Ovary (tissue), 7 donors: ENCODE measurements at regions not wholly inside any gene's neighbourhood (a gene's known extent, or its start where the extent isn't known, plus 50 kb on each side); places are given as distances from the start of the nearest gene placed in this dataset.

ENCODE experiments used
- DNase-seq, 5 donors: peaks; one replicate each; pipeline ENCODE4 v3.0.0-alpha.2; 2019 to 2020
- H3K27ac ChIP-seq, 2 donors: fragments of 200-600 bp; one replicate each; pipeline versions ENCODE4 v1.5.1 to v1.8.0; 2019 to 2022
- H3K27me3 ChIP-seq: fragments of 200-600 bp; one replicate; pipeline ENCODE4 v1.8.0; 2022
- H3K36me3 ChIP-seq: fragments of 200-600 bp; sonication (generic); one replicate; pipeline ENCODE4 v1.5.1; 2019
- H3K4me1 ChIP-seq: one replicate; pipeline ENCODE4 v1.8.1; 2013; ENCODE audit warnings: mild to moderate bottlenecking, moderate library complexity; ENCODE audit not compliant: insufficient read depth
- H3K4me3 ChIP-seq: fragments of 200-600 bp; sonication (generic); one replicate; pipeline ENCODE4 v1.5.1; 2017
- H3K9me3 ChIP-seq, 2 donors: fragments of 200-600 bp in 1 of 2; sonication (generic) in 1 of 2; one replicate each; pipeline versions ENCODE4 v1.5.1 to v1.8.1; 2013 to 2019; ENCODE audit warnings: mild to moderate bottlenecking in 1 of 2, moderate library complexity in 1 of 2
- CTCF ChIP-seq, 3 donors: fragments of 450-650 bp in 2 of 3; fragments of 200-600 bp in 1 of 3; IDR thresholded peaks; one replicate each; pipeline versions ENCODE4 v1.5.1 to v1.8.0; 2016 to 2022; ENCODE audit warnings: antibody characterized with exemption in 3 of 3, mild to moderate bottlenecking in 1 of 3
- EP300 ChIP-seq: sonication (generic); formaldehyde crosslinking; IDR thresholded peaks from one replicate; pipeline ENCODE4 v1.6.1; 2017; ENCODE audit warnings: antibody characterized with exemption
- POLR2A ChIP-seq: fragments of 450-650 bp; IDR thresholded peaks from one replicate; pipeline ENCODE4 v1.6.1; 2017; ENCODE audit warnings: antibody characterized with exemption, mild to moderate bottlenecking, moderate library complexity
- WGBS, 3 donors: extraction: QIAGEN DNeasy Blood & Tissue Kit in 1 of 3; methylation state at CpG; one replicate each; pipeline versions ENCODE4 v1.1.5 to v1.1.7; 2013 to 2017; 5-methylcytosine and 5-hydroxymethylcytosine counted together
- intact Hi-C, 4 donors: fragments of 100-400 bp; cut with DNase I; formaldehyde crosslinking; loops; one replicate each; pipeline versions ENCODE4 v1.11.0 to v1.15.1; 2022 to 2023
- donor health status: DM: no; HTN: no; CAD: no; lungs with moderate emphysema.
- donor health status: DM: no; HTN: no; CAD: no.
- donor health status: Bipolar disorder and iron deficiency.
- donor health status: DM: no; HTN: no; CAD: no.
- donor health status: DM: yes; HTN: yes; CAD: no.

- 60 to 74% (median 64%) methylated on average over 3 of the region's 3 CpGs for WGBS, 3 donors
- Histone ChIP-seq H3K4me1 (peaks cover 8% of the 10 kb centered on the region), H3K9me3 (no peaks in the 10 kb centered on the region), H3K27me3 (no peaks in the 10 kb centered on the region), H3K27ac (no peak overlapping the region), H3K4me3 (no peak overlapping the region), H3K36me3 (no peaks in the 10 kb centered on the region)
- DNase-seq, result no peak
- TF ChIP-seq POLR2A (no peak), CTCF (IDR thresholded peaks at IDR 0.05) (no peak), EP300 (no peak)
- intact Hi-C loops, result loop anchor here in 2 of 4 donors (10.0 kb wide), 2 partner anchors 266 to 366 kb away; partner anchors contain the start of gene CABLES1 (in 1 of the 2)
Observed at GRCh38 chr18:23400918-23401317, 52.2 kb upstream of the RIOK3 start.

GRCh38 chr18:23401400-23402347 is 51.4 kb upstream of the RIOK3 start:
- no peak for TF ChIP-seq EP300
- no peak for TF ChIP-seq POLR2A
- no peak for TF ChIP-seq CTCF (IDR thresholded peaks at IDR 0.05)
- Histone ChIP-seq H3K36me3 (no peaks in the 10 kb centered on the region), H3K4me1 (peaks cover 8% of the 10 kb centered on the region), H3K4me3 (no peak overlapping the region), H3K27ac (no peak overlapping the region), H3K9me3 (no peaks in the 10 kb centered on the region), H3K27me3 (no peaks in the 10 kb centered on the region)
- DNase-seq, result peak in 4 of 5 donors; percentile 25 to 68 (median 28)
- WGBS, 3 donors, result 46 to 55% (median 51%) methylated on average over 10 of the region's 10 CpGs
- intact Hi-C loops, result loop anchor here in 2 of 4 donors (10.0 kb wide), 2 partner anchors 267 to 367 kb away; partner anchors contain the start of gene CABLES1 (in 1 of the 2)
